Endothelial cell of umbilical vein (primary cell): ENCODE measurements at regions not wholly inside any gene's neighbourhood (a gene's known extent, or its start where the extent isn't known, plus 50 kb on each side); places are given as distances from the start of the nearest gene placed in this dataset.

Experiments
- EZH2 ChIP-seq: IDR thresholded peaks from 2 replicates; pipeline ENCODE4 v1.6.1; 2012; ENCODE audit warnings: borderline replicate concordance, low read depth, mild to moderate bottlenecking, moderate library complexity, low read length, inconsistent platforms; ENCODE audit not compliant: severe bottlenecking
- POLR2AphosphoS5 ChIP-seq: IDR thresholded peaks from 2 replicates; pipeline ENCODE4 v1.6.1; 2012; ENCODE audit warnings: low read depth, mild to moderate bottlenecking, control low read depth, low read length, moderate library complexity; ENCODE audit not compliant: insufficient read depth
- TF ChIP-seq, protein P1 (sequence below), 2 donors: IDR thresholded peaks; 1 replicate in 1 of 2; 2 replicates in 1 of 2; pipeline ENCODE4 v1.5.1; 2011; ENCODE audit warnings: low read length in 2 of 2, mild to moderate bottlenecking in 2 of 2, moderate library complexity in 2 of 2, control low read depth in 1 of 2, inconsistent platforms in 1 of 2, low read depth in 1 of 2; ENCODE audit not compliant: insufficient read depth in 1 of 2; ENCODE audit errors: extremely low read depth in 1 of 2

DNA sequence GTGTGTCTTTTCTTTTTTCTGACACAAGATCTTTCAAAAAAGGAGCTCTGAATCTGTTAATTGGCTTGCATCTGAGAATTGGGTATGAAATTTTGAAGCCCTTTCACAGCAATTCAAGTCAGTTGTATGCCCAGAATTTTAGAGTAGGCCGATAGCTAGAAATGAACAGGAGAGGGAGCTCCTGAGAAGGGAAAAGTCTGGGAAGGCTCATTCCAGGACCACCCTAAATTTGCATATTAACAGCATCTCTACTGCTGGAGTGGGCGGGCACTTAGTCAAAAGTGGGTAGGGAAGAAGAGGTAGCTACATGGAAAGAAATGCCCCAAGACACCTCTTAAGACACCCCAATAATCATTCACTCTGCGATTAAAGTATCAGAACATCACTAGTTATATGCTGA, 928.3 kb downstream of the TBC1D32 start:
- TF ChIP-seq EZH2 (no peak), POLR2AphosphoS5 (no peak)
- TF ChIP-seq, protein P1, sequence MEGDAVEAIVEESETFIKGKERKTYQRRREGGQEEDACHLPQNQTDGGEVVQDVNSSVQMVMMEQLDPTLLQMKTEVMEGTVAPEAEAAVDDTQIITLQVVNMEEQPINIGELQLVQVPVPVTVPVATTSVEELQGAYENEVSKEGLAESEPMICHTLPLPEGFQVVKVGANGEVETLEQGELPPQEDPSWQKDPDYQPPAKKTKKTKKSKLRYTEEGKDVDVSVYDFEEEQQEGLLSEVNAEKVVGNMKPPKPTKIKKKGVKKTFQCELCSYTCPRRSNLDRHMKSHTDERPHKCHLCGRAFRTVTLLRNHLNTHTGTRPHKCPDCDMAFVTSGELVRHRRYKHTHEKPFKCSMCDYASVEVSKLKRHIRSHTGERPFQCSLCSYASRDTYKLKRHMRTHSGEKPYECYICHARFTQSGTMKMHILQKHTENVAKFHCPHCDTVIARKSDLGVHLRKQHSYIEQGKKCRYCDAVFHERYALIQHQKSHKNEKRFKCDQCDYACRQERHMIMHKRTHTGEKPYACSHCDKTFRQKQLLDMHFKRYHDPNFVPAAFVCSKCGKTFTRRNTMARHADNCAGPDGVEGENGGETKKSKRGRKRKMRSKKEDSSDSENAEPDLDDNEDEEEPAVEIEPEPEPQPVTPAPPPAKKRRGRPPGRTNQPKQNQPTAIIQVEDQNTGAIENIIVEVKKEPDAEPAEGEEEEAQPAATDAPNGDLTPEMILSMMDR (IDR thresholded peaks at IDR 0.05; ENCODE audit: extremely low read depth in 1 of 2, insufficient read depth in 1 of 2, low read depth in 1 of 2, low read length in 2 of 2): no peak
